ENCODE measurements at regions not wholly inside any gene's neighbourhood (a gene's known extent, or its start where the extent isn't known, plus 50 kb on each side); places are given as distances from the start of the nearest gene placed in this dataset.

GRCh38 chr3:3241596-3241995 is 62.1 kb upstream of the CRBN start:
- Histone ChIP-seq H3K4me3 (ENCODE audit: insufficient read depth, low read depth, low read length) (no peak overlapping the region), H3K36me3 (replicated peaks; ENCODE audit: control insufficient read depth, insufficient read depth, low read length) (no peaks in the 10 kb centered on the region), H3K27me3 (ENCODE audit: control insufficient read depth, insufficient read depth, low read length) (no peaks in the 10 kb centered on the region)
- no peak for DNase-seq

- H3K4me3 ChIP-seq (ENCODE audit: insufficient read depth, low read depth, low read length), result no peak overlapping the region
- no peaks in the 10 kb centered on the region for H3K27me3 ChIP-seq (ENCODE audit: control insufficient read depth, insufficient read depth, low read length)
- DNase-seq, result no peak
- no peaks in the 10 kb centered on the region for H3K36me3 ChIP-seq (replicated peaks; ENCODE audit: control insufficient read depth, insufficient read depth, low read length)
These were observed 61.5 kb upstream of the CRBN start for GRCh38 chr3:3240986-3241385.

GRCh38 chr3:3237979-3238378 is 58.5 kb upstream of the CRBN start:
- Histone ChIP-seq H3K4me3 (ENCODE audit: insufficient read depth, low read depth, low read length) (no peak overlapping the region), H3K36me3 (replicated peaks; ENCODE audit: control insufficient read depth, insufficient read depth, low read length) (no peaks in the 10 kb centered on the region), H3K27me3 (ENCODE audit: control insufficient read depth, insufficient read depth, low read length) (no peaks in the 10 kb centered on the region)
- DNase-seq, result no peak

- Histone ChIP-seq H3K4me3 (ENCODE audit: insufficient read depth, low read depth, low read length) (no peak overlapping the region), H3K27me3 (ENCODE audit: control insufficient read depth, insufficient read depth, low read length) (no peaks in the 10 kb centered on the region), H3K36me3 (replicated peaks; ENCODE audit: control insufficient read depth, insufficient read depth, low read length) (no peaks in the 10 kb centered on the region)
- DNase-seq, result no peak
These were observed 52.8 kb upstream of the CRBN start for GRCh38 chr3:3232251-3232650.
